ENCODE measurements at regions not wholly inside any gene's neighbourhood (a gene's known extent, or its start where the extent isn't known, plus 50 kb on each side); places are given as distances from the start of the nearest gene placed in this dataset.

- Mint-ChIP-seq H3K27me3 (ENCODE audit: unreplicated experiment) (no peaks in the 10 kb centered on the region), H3K9me3 (ENCODE audit: unreplicated experiment) (no peaks in the 10 kb centered on the region), H3K36me3 (ENCODE audit: unreplicated experiment) (no peaks in the 10 kb centered on the region), H3K4me3 (ENCODE audit: unreplicated experiment) (no peak overlapping the region), H3K27ac (ENCODE audit: unreplicated experiment) (peak overlapping the region; percentile 5), H3K4me1 (ENCODE audit: unreplicated experiment) (peaks cover 40% of the 10 kb centered on the region)
- TF ChIP-seq, protein P1, sequence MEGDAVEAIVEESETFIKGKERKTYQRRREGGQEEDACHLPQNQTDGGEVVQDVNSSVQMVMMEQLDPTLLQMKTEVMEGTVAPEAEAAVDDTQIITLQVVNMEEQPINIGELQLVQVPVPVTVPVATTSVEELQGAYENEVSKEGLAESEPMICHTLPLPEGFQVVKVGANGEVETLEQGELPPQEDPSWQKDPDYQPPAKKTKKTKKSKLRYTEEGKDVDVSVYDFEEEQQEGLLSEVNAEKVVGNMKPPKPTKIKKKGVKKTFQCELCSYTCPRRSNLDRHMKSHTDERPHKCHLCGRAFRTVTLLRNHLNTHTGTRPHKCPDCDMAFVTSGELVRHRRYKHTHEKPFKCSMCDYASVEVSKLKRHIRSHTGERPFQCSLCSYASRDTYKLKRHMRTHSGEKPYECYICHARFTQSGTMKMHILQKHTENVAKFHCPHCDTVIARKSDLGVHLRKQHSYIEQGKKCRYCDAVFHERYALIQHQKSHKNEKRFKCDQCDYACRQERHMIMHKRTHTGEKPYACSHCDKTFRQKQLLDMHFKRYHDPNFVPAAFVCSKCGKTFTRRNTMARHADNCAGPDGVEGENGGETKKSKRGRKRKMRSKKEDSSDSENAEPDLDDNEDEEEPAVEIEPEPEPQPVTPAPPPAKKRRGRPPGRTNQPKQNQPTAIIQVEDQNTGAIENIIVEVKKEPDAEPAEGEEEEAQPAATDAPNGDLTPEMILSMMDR (IDR thresholded peaks at IDR 0.05): no peak
- no peak for DNase-seq (ENCODE audit: extremely low spot score, unreplicated experiment)
Measured at GRCh38 chr14:85413836-85414526, 116.0 kb upstream of the FLRT2 start.

- no peak for DNase-seq (ENCODE audit: extremely low spot score, unreplicated experiment)
- no peaks in the 10 kb centered on the region for H3K9me3 Mint-ChIP-seq (ENCODE audit: unreplicated experiment)
- H3K27ac Mint-ChIP-seq (ENCODE audit: unreplicated experiment): peak overlapping the region; percentile 75
- peak overlapping the region; percentile 15 for H3K4me3 Mint-ChIP-seq (ENCODE audit: unreplicated experiment)
- H3K36me3 Mint-ChIP-seq (ENCODE audit: unreplicated experiment): no peaks in the 10 kb centered on the region
- no peaks in the 10 kb centered on the region for H3K27me3 Mint-ChIP-seq (ENCODE audit: unreplicated experiment)
- peaks cover 37% of the 10 kb centered on the region for H3K4me1 Mint-ChIP-seq (ENCODE audit: unreplicated experiment)
- TF ChIP-seq, protein P1 (IDR thresholded peaks at IDR 0.05): peak; percentile 57
Measured at GRCh38 chr14:85415015-85415712, 114.8 kb upstream of the FLRT2 start.

DNA sequence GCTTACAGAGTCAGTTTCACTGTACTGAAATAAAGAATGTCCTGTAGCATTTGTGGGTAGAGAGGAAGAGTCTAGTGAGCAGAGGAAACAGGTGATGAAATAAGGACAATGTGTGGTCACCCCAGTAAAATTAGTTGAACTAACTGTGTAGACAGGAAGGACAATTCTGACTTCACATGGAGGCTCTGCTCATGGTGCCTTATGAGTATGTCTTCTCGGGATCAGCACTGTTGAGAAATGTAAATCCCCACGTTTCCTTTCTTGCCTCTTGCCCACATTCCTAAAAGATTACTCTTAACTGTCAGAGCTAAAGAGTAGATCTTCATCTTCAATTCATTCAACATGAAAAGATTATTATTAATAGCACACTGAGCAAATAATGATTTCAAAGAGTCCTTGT lies 113.2 kb upstream of the FLRT2 start:
- TF ChIP-seq, protein P1 (IDR thresholded peaks at IDR 0.05): no peak
- H3K27me3 Mint-ChIP-seq (ENCODE audit: unreplicated experiment): no peaks in the 10 kb centered on the region
- H3K27ac Mint-ChIP-seq (ENCODE audit: unreplicated experiment): peak overlapping the region; percentile 45
- no peaks in the 10 kb centered on the region for H3K9me3 Mint-ChIP-seq (ENCODE audit: unreplicated experiment)
- DNase-seq (ENCODE audit: extremely low spot score, unreplicated experiment): no peak
- H3K36me3 Mint-ChIP-seq (ENCODE audit: unreplicated experiment): no peaks in the 10 kb centered on the region
- H3K4me3 Mint-ChIP-seq (ENCODE audit: unreplicated experiment): no peak overlapping the region
- H3K4me1 Mint-ChIP-seq (ENCODE audit: unreplicated experiment): peaks cover 37% of the 10 kb centered on the region

- no peaks in the 10 kb centered on the region for H3K9me3 Mint-ChIP-seq (ENCODE audit: unreplicated experiment)
- peaks cover 37% of the 10 kb centered on the region for H3K4me1 Mint-ChIP-seq (ENCODE audit: unreplicated experiment)
- TF ChIP-seq, protein P1 (IDR thresholded peaks at IDR 0.05): no peak
- H3K27me3 Mint-ChIP-seq (ENCODE audit: unreplicated experiment): no peaks in the 10 kb centered on the region
- H3K36me3 Mint-ChIP-seq (ENCODE audit: unreplicated experiment): no peaks in the 10 kb centered on the region
- H3K27ac Mint-ChIP-seq (ENCODE audit: unreplicated experiment): no peak overlapping the region
- DNase-seq (ENCODE audit: extremely low spot score, unreplicated experiment): no peak
- H3K4me3 Mint-ChIP-seq (ENCODE audit: unreplicated experiment): no peak overlapping the region
Measured at GRCh38 chr14:85417396-85417795, 112.5 kb upstream of the FLRT2 start.

- H3K4me1 Mint-ChIP-seq (ENCODE audit: unreplicated experiment): peaks cover 37% of the 10 kb centered on the region
- no peak overlapping the region for H3K4me3 Mint-ChIP-seq (ENCODE audit: unreplicated experiment)
- H3K27me3 Mint-ChIP-seq (ENCODE audit: unreplicated experiment): no peaks in the 10 kb centered on the region
- H3K36me3 Mint-ChIP-seq (ENCODE audit: unreplicated experiment): no peaks in the 10 kb centered on the region
- H3K9me3 Mint-ChIP-seq (ENCODE audit: unreplicated experiment): no peaks in the 10 kb centered on the region
- DNase-seq (ENCODE audit: extremely low spot score, unreplicated experiment): no peak
- TF ChIP-seq, protein P1 (IDR thresholded peaks at IDR 0.05): no peak
- no peak overlapping the region for H3K27ac Mint-ChIP-seq (ENCODE audit: unreplicated experiment)
Measured at GRCh38 chr14:85418721-85419120, 111.2 kb upstream of the FLRT2 start.

Data from osteocyte (in vitro differentiated cells).